Colonic mucosa (tissue), 4 donors: ENCODE measurements at regions not wholly inside any gene's neighbourhood (a gene's known extent, or its start where the extent isn't known, plus 50 kb on each side); places are given as distances from the start of the nearest gene placed in this dataset.

ENCODE experiments used
- DNase-seq: peaks from one replicate; pipeline ENCODE4 v3.0.0-alpha.2; 2020
- H3K27ac ChIP-seq: fragments of 200-600 bp; one replicate; pipeline ENCODE4 v1.8.0; 2021
- H3K27me3 ChIP-seq: fragments of 200-600 bp; one replicate; pipeline ENCODE4 v1.8.0; 2021
- H3K36me3 ChIP-seq: fragments of 200-600 bp; one replicate; pipeline ENCODE4 v1.8.0; 2021
- H3K4me1 ChIP-seq: fragments of 200-600 bp; one replicate; pipeline ENCODE4 v1.8.0; 2021; ENCODE audit warnings: mild to moderate bottlenecking
- H3K4me3 ChIP-seq: fragments of 200-600 bp; one replicate; pipeline ENCODE4 v1.8.0; 2021
- H3K9ac ChIP-seq, 2 donors: one replicate each; pipeline ENCODE4 v1.7.0; 2013; ENCODE audit warnings: control low read depth in 2 of 2, low read depth in 2 of 2, low read length in 2 of 2
- H3K9me3 ChIP-seq: fragments of 200-600 bp; one replicate; pipeline ENCODE4 v1.8.0; 2021
- CTCF ChIP-seq: fragments of 200-600 bp; IDR thresholded peaks from one replicate; pipeline ENCODE4 v1.8.0; 2022; ENCODE audit warnings: antibody characterized with exemption, mild to moderate bottlenecking
- intact Hi-C: fragments of 100-400 bp; cut with DNase I; formaldehyde crosslinking; loops from one replicate; pipeline ENCODE4 v1.14.1; 2022
- donor health status: healthy.
- donor health status: DM: no; HTN: no; CAD: no.
- donor health status: DM: no; HTN: no; CAD: no.

DNA sequence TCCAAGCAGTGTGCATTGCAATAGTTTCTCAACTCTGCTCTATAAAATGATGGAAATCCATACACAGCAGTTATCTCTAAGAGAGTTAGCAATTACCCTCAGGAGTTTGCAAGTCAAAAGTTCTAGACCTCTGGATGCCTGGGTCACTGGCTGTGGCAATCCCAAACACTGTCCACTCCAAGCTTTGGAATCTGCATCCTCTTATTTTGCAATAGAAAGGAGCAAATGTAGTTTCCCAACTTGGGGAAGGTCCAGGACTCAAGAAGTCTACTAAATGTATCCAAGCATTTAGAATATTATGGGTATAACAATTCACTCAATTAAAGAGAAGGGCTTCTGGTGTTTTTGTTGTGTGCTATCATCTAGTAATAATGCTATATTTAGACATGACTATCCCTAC is 131.3 kb upstream of the NRP1 start:
- Histone ChIP-seq H3K36me3 (no peaks in the 10 kb centered on the region), H3K27me3 (no peaks in the 10 kb centered on the region), H3K27ac (no peak overlapping the region), H3K9ac (no peak overlapping the region), H3K4me1 (no peaks in the 10 kb centered on the region), H3K4me3 (no peak overlapping the region), H3K9me3 (no peaks in the 10 kb centered on the region)
- TF ChIP-seq CTCF = no peak
- no peak for DNase-seq
- intact Hi-C loops = no loop called here

DNA sequence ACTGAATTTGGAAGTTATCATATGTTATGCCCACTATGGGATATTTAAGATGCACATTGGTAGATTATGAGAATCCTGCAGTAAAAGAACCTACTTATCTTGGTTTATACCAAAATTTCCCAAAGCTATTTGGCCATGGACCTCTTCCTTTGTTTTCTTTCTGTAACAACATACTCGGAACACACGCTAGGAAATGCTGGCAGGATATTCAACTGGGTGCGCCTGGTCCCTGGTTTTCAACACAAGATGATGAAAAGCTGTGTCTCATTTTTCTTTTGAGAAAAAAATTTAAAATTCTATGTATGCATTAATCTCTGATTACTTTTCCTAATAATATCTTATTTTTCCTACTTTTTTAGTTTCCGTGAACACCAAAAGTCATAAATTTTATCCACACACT is 128.5 kb upstream of the NRP1 start:
- TF ChIP-seq CTCF = no peak
- no peak overlapping the region for H3K4me3 ChIP-seq
- H3K9ac ChIP-seq = no peak overlapping the region
- intact Hi-C loops = no loop called here
- H3K27ac ChIP-seq = no peak overlapping the region
- no peaks in the 10 kb centered on the region for H3K27me3 ChIP-seq
- H3K36me3 ChIP-seq = no peaks in the 10 kb centered on the region
- no peak for DNase-seq
- no peaks in the 10 kb centered on the region for H3K4me1 ChIP-seq
- no peaks in the 10 kb centered on the region for H3K9me3 ChIP-seq

GRCh38 chr10:33461295-33461640 is 126.8 kb upstream of the NRP1 start:
- Histone ChIP-seq H3K27me3 (no peaks in the 10 kb centered on the region), H3K4me3 (no peak overlapping the region), H3K36me3 (no peaks in the 10 kb centered on the region), H3K9me3 (no peaks in the 10 kb centered on the region), H3K9ac (no peak overlapping the region), H3K27ac (no peak overlapping the region), H3K4me1 (no peaks in the 10 kb centered on the region)
- TF ChIP-seq CTCF = no peak
- intact Hi-C loops = no loop called here
- no peak for DNase-seq

GRCh38 chr10:33460505-33461294 is 126.2 kb upstream of the NRP1 start:
- H3K27me3 ChIP-seq = no peaks in the 10 kb centered on the region
- no peak overlapping the region for H3K27ac ChIP-seq
- H3K36me3 ChIP-seq = no peaks in the 10 kb centered on the region
- no peak for TF ChIP-seq CTCF
- H3K4me1 ChIP-seq = no peaks in the 10 kb centered on the region
- H3K4me3 ChIP-seq = no peak overlapping the region
- peak; percentile 21 for DNase-seq
- H3K9ac ChIP-seq = no peak overlapping the region
- intact Hi-C loops = no loop called here
- no peaks in the 10 kb centered on the region for H3K9me3 ChIP-seq

DNA sequence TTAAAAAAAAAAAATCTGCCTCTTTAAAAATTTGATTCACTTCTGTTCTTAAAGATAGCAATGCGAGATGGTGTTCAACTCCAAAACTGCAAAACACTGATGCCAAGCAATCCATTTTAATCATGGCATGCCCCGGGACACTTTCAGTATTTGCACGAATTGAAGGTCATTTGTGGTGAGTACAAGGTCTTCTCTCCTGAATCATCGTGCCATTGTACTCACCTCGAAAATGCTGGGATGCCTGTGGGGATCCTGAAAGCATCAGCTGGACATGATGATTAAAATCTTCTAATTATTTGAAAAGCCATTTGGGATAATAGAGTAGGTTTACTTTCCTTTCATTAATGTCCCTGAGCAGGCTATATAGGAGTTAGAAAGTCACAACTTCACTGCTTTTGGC is 125.1 kb upstream of the NRP1 start:
- intact Hi-C loops = no loop called here
- H3K9ac ChIP-seq = no peak overlapping the region
- no peak overlapping the region for H3K27ac ChIP-seq
- no peaks in the 10 kb centered on the region for H3K36me3 ChIP-seq
- H3K4me3 ChIP-seq = no peak overlapping the region
- H3K4me1 ChIP-seq = no peaks in the 10 kb centered on the region
- TF ChIP-seq CTCF = no peak
- H3K27me3 ChIP-seq = no peaks in the 10 kb centered on the region
- H3K9me3 ChIP-seq = no peaks in the 10 kb centered on the region
- DNase-seq = no peak
